ENCODE measurements at regions not wholly inside any gene's neighbourhood (a gene's known extent, or its start where the extent isn't known, plus 50 kb on each side); places are given as distances from the start of the nearest gene placed in this dataset.

DNA sequence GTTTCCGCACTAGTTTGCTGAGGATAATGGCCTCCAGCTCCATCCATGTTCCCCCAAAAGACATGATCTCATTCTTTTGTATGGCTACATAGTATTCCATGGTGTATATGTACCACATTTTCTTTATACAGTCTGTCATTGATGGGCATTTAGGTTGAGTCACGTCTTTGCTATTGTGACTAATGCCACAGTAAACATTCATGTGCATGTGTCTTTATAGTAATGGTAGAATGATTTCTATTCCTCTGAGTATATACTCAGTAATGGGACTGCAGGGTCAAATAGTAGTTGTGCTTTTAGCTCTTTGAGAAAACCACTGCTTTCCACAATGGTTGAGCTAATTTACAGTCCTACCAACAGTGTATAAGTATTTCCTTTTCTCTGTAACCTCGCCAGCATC is 78.3 kb upstream of the BCL9 start:
- Histone ChIP-seq H3K27ac (ENCODE audit: insufficient read depth in 1 of 2, low read depth in 1 of 2, low read length in 2 of 2, poor library complexity in 1 of 2, severe bottlenecking in 2 of 2) (no peak overlapping the region), H3K27me3 (replicated peaks in 2 of 5; ENCODE audit: control insufficient read depth in 4 of 5, insufficient read depth in 5 of 5, low read length in 4 of 5) (no peaks in the 10 kb centered on the region), H3K36me3 (ENCODE audit: control insufficient read depth in 4 of 4, insufficient read depth in 4 of 4, low read length in 3 of 4) (no peaks in the 10 kb centered on the region), H3K4me3 (ENCODE audit: control insufficient read depth in 1 of 7, extremely low read depth in 1 of 7, insufficient read depth in 4 of 7, low read depth in 2 of 7, low read length in 6 of 7) (no peak overlapping the region), H3K4me1 (ENCODE audit: control extremely low read depth in 1 of 4, control insufficient read depth in 4 of 4, insufficient read depth in 4 of 4, low read length in 3 of 4) (no peaks in the 10 kb centered on the region), H3K9me3 (ENCODE audit: control extremely low read depth in 1 of 5, control insufficient read depth in 4 of 5, insufficient read depth in 2 of 5, low read depth in 1 of 5, low read length in 4 of 5) (peaks cover 3 to 32% (median 6%) of the 10 kb centered on the region in 5 experiments)
- ChIA-PET POLR2A (no interaction called here), CTCF (interaction anchor here (1.0 kb wide), 1 partner anchor 164 kb away, joined by 3 read pairs; no protein-coding TSS in a partner anchor)
- 33% methylated on average over 1 of the region's 3 CpGs for WGBS (ENCODE audit: insufficient coverage)
- no peak for DNase-seq

DNA sequence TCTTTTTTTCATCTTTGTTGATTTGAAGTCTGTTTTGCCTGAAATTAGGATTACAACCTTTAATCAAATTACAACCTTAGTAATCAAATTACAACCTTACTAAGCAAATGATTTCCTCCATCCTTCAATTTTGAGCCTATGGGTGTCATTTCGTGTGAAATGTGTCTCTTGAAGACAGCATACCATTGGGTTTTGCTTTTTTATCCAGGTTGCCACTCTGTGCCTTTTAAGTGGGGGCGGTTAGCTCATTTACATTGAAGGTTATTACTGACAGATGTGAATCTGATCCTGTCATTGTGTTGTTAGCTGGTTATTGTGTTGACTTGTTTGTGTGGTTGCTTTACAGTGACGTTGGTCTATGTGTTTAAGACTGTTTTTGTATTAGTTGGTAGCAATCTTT is 74.8 kb upstream of the BCL9 start:
- ChIA-PET POLR2A (no interaction called here), CTCF (no interaction called here)
- Histone ChIP-seq H3K27ac (ENCODE audit: insufficient read depth in 1 of 2, low read depth in 1 of 2, low read length in 2 of 2, poor library complexity in 1 of 2, severe bottlenecking in 2 of 2) (no peak overlapping the region), H3K36me3 (ENCODE audit: control insufficient read depth in 4 of 4, insufficient read depth in 4 of 4, low read length in 3 of 4) (no peaks in the 10 kb centered on the region), H3K27me3 (replicated peaks in 2 of 5; ENCODE audit: control insufficient read depth in 4 of 5, insufficient read depth in 5 of 5, low read length in 4 of 5) (peaks cover 0 to 1% (median 0%) of the 10 kb centered on the region in 5 experiments), H3K9me3 (ENCODE audit: control extremely low read depth in 1 of 5, control insufficient read depth in 4 of 5, insufficient read depth in 2 of 5, low read depth in 1 of 5, low read length in 4 of 5) (peaks cover 3 to 45% (median 6%) of the 10 kb centered on the region in 5 experiments), H3K4me3 (ENCODE audit: control insufficient read depth in 1 of 7, extremely low read depth in 1 of 7, insufficient read depth in 4 of 7, low read depth in 2 of 7, low read length in 6 of 7) (no peak overlapping the region), H3K4me1 (ENCODE audit: control extremely low read depth in 1 of 4, control insufficient read depth in 4 of 4, insufficient read depth in 4 of 4, low read length in 3 of 4) (no peaks in the 10 kb centered on the region)
- DNase-seq: no peak
- 38% methylated on average over 2 of the region's 3 CpGs for WGBS (ENCODE audit: insufficient coverage)

DNA sequence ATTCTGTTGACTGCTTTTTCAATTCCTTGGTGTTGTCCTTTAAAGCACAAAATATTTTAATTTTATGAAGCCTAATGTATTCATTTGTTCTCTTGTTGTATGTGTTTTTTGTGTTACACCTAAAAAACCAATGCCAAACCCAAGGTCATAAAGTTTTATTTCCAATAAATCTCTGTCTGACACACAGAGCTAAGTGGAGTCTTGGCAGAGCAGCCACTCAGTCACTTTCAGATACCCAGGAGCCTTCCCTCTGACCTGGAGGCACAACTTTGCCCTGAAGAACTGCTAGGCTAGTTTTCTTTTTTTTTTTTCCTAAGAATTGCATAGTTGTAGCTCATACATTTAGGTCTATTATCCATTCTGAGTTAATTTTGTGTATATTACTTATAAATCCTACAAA is 71.2 kb upstream of the BCL9 start:
- no peak for DNase-seq
- Histone ChIP-seq H3K4me1 (ENCODE audit: control extremely low read depth in 1 of 4, control insufficient read depth in 4 of 4, insufficient read depth in 4 of 4, low read length in 3 of 4) (no peaks in the 10 kb centered on the region), H3K4me3 (ENCODE audit: control insufficient read depth in 1 of 7, extremely low read depth in 1 of 7, insufficient read depth in 4 of 7, low read depth in 2 of 7, low read length in 6 of 7) (no peak overlapping the region), H3K9me3 (ENCODE audit: control extremely low read depth in 1 of 5, control insufficient read depth in 4 of 5, insufficient read depth in 2 of 5, low read depth in 1 of 5, low read length in 4 of 5) (peaks cover 1 to 38% (median 6%) of the 10 kb centered on the region in 5 experiments), H3K27ac (ENCODE audit: insufficient read depth in 1 of 2, low read depth in 1 of 2, low read length in 2 of 2, poor library complexity in 1 of 2, severe bottlenecking in 2 of 2) (no peak overlapping the region), H3K27me3 (replicated peaks in 2 of 5; ENCODE audit: control insufficient read depth in 4 of 5, insufficient read depth in 5 of 5, low read length in 4 of 5) (peaks cover 0 to 3% (median 0%) of the 10 kb centered on the region in 5 experiments), H3K36me3 (ENCODE audit: control insufficient read depth in 4 of 4, insufficient read depth in 4 of 4, low read length in 3 of 4) (no peaks in the 10 kb centered on the region)
- POLR2A ChIA-PET: no interaction called here
- CTCF ChIA-PET: no interaction called here

DNA sequence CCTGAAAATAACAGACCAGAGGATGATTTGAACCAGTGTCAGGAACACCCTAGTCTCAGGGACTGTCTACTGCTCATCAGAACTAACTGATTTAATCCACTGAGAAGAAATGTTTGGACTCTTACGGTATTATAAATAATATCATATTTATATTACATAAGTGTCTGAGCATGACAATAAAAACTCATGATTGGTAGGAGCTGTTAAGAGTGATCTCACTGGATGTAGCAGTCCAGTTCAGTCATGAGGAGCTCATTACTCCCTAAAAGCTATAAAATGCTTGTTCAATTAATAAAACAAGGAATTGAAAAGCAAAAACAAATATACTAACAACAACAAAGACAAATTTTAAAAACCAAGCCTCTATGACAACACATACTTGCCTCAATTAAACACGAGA is 68.8 kb upstream of the BCL9 start:
- WGBS (ENCODE audit: insufficient coverage): no CpG with 5 or more reads among the region's 2 CpGs
- no peaks in the 10 kb centered on the region for H3K36me3 ChIP-seq (ENCODE audit: control insufficient read depth in 4 of 4, insufficient read depth in 4 of 4, low read length in 3 of 4)
- H3K4me1 ChIP-seq (ENCODE audit: control extremely low read depth in 1 of 4, control insufficient read depth in 4 of 4, insufficient read depth in 4 of 4, low read length in 3 of 4): no peaks in the 10 kb centered on the region
- no peak for DNase-seq
- peaks cover 0 to 3% (median 0%) of the 10 kb centered on the region in 5 experiments for H3K27me3 ChIP-seq (replicated peaks in 2 of 5; ENCODE audit: control insufficient read depth in 4 of 5, insufficient read depth in 5 of 5, low read length in 4 of 5)
- H3K4me3 ChIP-seq (ENCODE audit: control insufficient read depth in 1 of 7, extremely low read depth in 1 of 7, insufficient read depth in 4 of 7, low read depth in 2 of 7, low read length in 6 of 7): no peak overlapping the region
- ChIA-PET CTCF (interaction anchor here (1.0 kb wide), 1 partner anchor 22 kb away, joined by 3 read pairs; no protein-coding TSS in a partner anchor), POLR2A (no interaction called here)
- H3K9me3 ChIP-seq (ENCODE audit: control extremely low read depth in 1 of 5, control insufficient read depth in 4 of 5, insufficient read depth in 2 of 5, low read depth in 1 of 5, low read length in 4 of 5): peaks cover 0 to 19% (median 2%) of the 10 kb centered on the region in 5 experiments
- H3K27ac ChIP-seq (ENCODE audit: insufficient read depth in 1 of 2, low read depth in 1 of 2, low read length in 2 of 2, poor library complexity in 1 of 2, severe bottlenecking in 2 of 2): no peak overlapping the region

DNA sequence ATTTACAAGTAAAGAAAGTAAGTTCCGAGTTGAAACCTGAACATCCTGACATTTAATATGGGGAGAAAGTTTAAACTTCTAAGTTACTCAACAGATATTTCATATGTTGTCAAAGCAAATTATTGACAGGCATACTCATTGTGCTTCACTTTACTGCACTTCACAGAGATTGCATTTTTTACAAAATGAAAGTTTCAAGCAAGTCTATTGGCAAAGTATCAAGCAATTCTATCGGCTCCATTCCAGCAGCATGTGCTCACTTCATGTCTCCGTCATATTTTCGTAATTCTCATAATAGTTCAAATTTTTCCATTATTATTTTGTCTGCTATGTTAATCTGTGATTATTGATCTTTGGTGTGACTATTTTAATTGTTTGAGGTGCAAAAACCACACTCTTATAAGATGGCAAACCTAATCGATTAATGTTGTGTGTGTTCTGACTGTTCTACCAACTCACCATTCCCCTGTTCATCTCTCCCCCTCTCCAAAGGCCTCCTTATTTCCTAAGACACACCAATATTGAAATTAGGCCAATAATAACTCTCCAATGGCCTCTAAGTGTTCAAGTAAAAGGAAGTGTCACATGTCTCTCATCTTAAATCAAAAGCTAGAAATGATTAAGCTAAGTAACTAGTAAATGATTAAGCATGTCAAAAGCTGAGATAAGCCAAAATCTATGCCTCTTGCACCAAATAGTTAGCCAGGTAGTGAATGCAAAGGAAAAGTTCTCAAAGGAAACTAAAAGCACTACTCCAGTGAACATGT is 68.2 kb upstream of the BCL9 start:
- CTCF ChIA-PET: no interaction called here

DNA sequence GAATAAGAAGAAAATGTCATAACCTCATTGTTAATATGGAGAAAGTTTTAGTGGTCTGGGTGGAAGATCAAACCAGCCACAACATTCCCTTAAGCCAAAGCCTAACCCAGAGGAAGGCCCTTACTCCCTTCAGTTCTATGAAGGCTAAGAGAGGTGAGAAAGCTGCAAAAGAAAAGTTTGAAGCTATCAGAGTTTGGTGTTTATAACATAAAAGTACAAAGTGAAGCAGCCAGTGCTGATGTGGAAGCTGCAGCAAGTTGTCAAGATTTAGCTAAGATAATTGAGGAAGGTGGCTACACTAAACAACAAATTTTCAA is 67.6 kb upstream of the BCL9 start:
- Histone ChIP-seq H3K36me3 (ENCODE audit: control insufficient read depth in 4 of 4, insufficient read depth in 4 of 4, low read length in 3 of 4) (no peaks in the 10 kb centered on the region), H3K27ac (ENCODE audit: insufficient read depth in 1 of 2, low read depth in 1 of 2, low read length in 2 of 2, poor library complexity in 1 of 2, severe bottlenecking in 2 of 2) (no peak overlapping the region), H3K4me1 (ENCODE audit: control extremely low read depth in 1 of 4, control insufficient read depth in 4 of 4, insufficient read depth in 4 of 4, low read length in 3 of 4) (no peaks in the 10 kb centered on the region), H3K9me3 (ENCODE audit: control extremely low read depth in 1 of 5, control insufficient read depth in 4 of 5, insufficient read depth in 2 of 5, low read depth in 1 of 5, low read length in 4 of 5) (peaks cover 0 to 7% (median 0%) of the 10 kb centered on the region in 5 experiments), H3K4me3 (ENCODE audit: control insufficient read depth in 1 of 7, extremely low read depth in 1 of 7, insufficient read depth in 4 of 7, low read depth in 2 of 7, low read length in 6 of 7) (no peak overlapping the region), H3K27me3 (replicated peaks in 2 of 5; ENCODE audit: control insufficient read depth in 4 of 5, insufficient read depth in 5 of 5, low read length in 4 of 5) (peaks cover 0 to 3% (median 0%) of the 10 kb centered on the region in 5 experiments)
- no peak for DNase-seq
- ChIA-PET CTCF (no interaction called here), POLR2A (no interaction called here)

More for the DNA sequence above, 68.2 kb upstream of the BCL9 start:
- no peak overlapping the region for H3K27ac ChIP-seq (ENCODE audit: insufficient read depth in 1 of 2, low read depth in 1 of 2, low read length in 2 of 2, poor library complexity in 1 of 2, severe bottlenecking in 2 of 2)
- POLR2A ChIA-PET: no interaction called here
- H3K9me3 ChIP-seq (ENCODE audit: control extremely low read depth in 1 of 5, control insufficient read depth in 4 of 5, insufficient read depth in 2 of 5, low read depth in 1 of 5, low read length in 4 of 5): peaks cover 0 to 12% (median 0%) of the 10 kb centered on the region in 5 experiments
- WGBS (ENCODE audit: insufficient coverage): no CpG with 5 or more reads among the region's 5 CpGs
- no peak overlapping the region for H3K4me3 ChIP-seq (ENCODE audit: control insufficient read depth in 1 of 7, extremely low read depth in 1 of 7, insufficient read depth in 4 of 7, low read depth in 2 of 7, low read length in 6 of 7)
- DNase-seq: no peak
- no peaks in the 10 kb centered on the region for H3K36me3 ChIP-seq (ENCODE audit: control insufficient read depth in 4 of 4, insufficient read depth in 4 of 4, low read length in 3 of 4)
- H3K27me3 ChIP-seq (replicated peaks in 2 of 5; ENCODE audit: control insufficient read depth in 4 of 5, insufficient read depth in 5 of 5, low read length in 4 of 5): peaks cover 0 to 3% (median 0%) of the 10 kb centered on the region in 5 experiments
- no peaks in the 10 kb centered on the region for H3K4me1 ChIP-seq (ENCODE audit: control extremely low read depth in 1 of 4, control insufficient read depth in 4 of 4, insufficient read depth in 4 of 4, low read length in 3 of 4)

DNA sequence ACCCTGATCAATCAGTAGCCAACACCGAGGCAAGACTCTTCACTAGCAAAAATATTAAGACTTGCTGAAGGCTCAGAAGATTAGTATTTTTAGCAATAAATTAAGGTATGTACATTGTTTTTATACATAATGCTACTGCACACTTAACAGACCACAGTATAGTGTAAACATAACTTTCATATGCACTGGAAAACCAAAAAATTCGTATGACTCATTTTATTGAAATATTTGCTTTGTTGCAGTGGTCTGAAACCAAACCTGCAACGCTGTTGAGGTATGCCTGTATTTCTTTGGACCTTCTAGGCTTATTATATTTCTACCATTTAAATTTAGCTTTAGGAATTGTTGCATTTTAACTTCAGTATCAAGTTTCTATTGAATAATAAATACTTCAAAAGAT is 65.8 kb upstream of the BCL9 start:
- no peak overlapping the region for H3K27ac ChIP-seq (ENCODE audit: insufficient read depth in 1 of 2, low read depth in 1 of 2, low read length in 2 of 2, poor library complexity in 1 of 2, severe bottlenecking in 2 of 2)
- H3K9me3 ChIP-seq (ENCODE audit: control extremely low read depth in 1 of 5, control insufficient read depth in 4 of 5, insufficient read depth in 2 of 5, low read depth in 1 of 5, low read length in 4 of 5): no peaks in the 10 kb centered on the region
- POLR2A ChIA-PET: no interaction called here
- H3K36me3 ChIP-seq (ENCODE audit: control insufficient read depth in 4 of 4, insufficient read depth in 4 of 4, low read length in 3 of 4): no peaks in the 10 kb centered on the region
- peaks cover 0 to 3% (median 0%) of the 10 kb centered on the region in 5 experiments for H3K27me3 ChIP-seq (replicated peaks in 2 of 5; ENCODE audit: control insufficient read depth in 4 of 5, insufficient read depth in 5 of 5, low read length in 4 of 5)
- CTCF ChIA-PET: no interaction called here
- no peak overlapping the region for H3K4me3 ChIP-seq (ENCODE audit: control insufficient read depth in 1 of 7, extremely low read depth in 1 of 7, insufficient read depth in 4 of 7, low read depth in 2 of 7, low read length in 6 of 7)
- no peak for DNase-seq
- 100% methylated on average over 1 of the region's 3 CpGs for WGBS (ENCODE audit: insufficient coverage)
- no peaks in the 10 kb centered on the region for H3K4me1 ChIP-seq (ENCODE audit: control extremely low read depth in 1 of 4, control insufficient read depth in 4 of 4, insufficient read depth in 4 of 4, low read length in 3 of 4)

Measured in common myeloid progenitor, CD34-positive (primary cell).